A673 (cell line): ENCODE measurements at regions not wholly inside any gene's neighbourhood (a gene's known extent, or its start where the extent isn't known, plus 50 kb on each side); places are given as distances from the start of the nearest gene placed in this dataset.

Experiments
- BruUV-seq: library from RNA; stranded (reverse); fragments of 400-500 nt; replicated peaks from 2 replicates; lab custom pipeline; 2021; lab: Mats Ljungman, UMichigan
- CTCF ChIA-PET: fragments of 300-600 bp; sonication (Branson Sonifier 250); formaldehyde crosslinking; loops from one replicate; lab custom pipeline; 2022; ENCODE audit warnings: antibody characterized with exemption; lab: Charles Lee
- POLR2A ChIA-PET: fragments of 300-600 bp; sonication (Branson Sonifier 250); formaldehyde crosslinking; loops from one replicate; lab custom pipeline; 2022; ENCODE audit warnings: antibody characterized with exemption; ENCODE audit not compliant: low non-redundant PET; lab: Charles Lee
- DNase-seq: peaks from one replicate; pipeline ENCODE4 v3.0.0-alpha.2; 2015; ENCODE audit warnings: low spot score
- H3K27ac ChIP-seq: fragments of 200-600 bp; sonication (generic); 2 replicates; pipeline ENCODE4 v1.5.1; 2016; ENCODE audit warnings: mixed run types, low read depth, mild to moderate bottlenecking, mixed read lengths, antibody characterized with exemption, low read length; ENCODE audit not compliant: poor library complexity, severe bottlenecking
- H3K27me3 ChIP-seq: fragments of 200-600 bp; sonication (generic); replicated peaks from 2 replicates; pipeline ENCODE4 v1.6.1; 2017; ENCODE audit warnings: mixed run types, low read depth, mild to moderate bottlenecking, mixed read lengths, antibody characterized with exemption, low read length; ENCODE audit not compliant: insufficient read depth, poor library complexity
- H3K36me3 ChIP-seq: fragments of 200-600 bp; sonication (generic); 2 replicates; pipeline ENCODE4 v1.6.1; 2016; ENCODE audit warnings: mixed run types, mild to moderate bottlenecking, mixed read lengths, antibody characterized with exemption, low read length; ENCODE audit not compliant: insufficient read depth, poor library complexity, severe bottlenecking
- H3K4me1 ChIP-seq: fragments of 200-600 bp; sonication (generic); 2 replicates; pipeline ENCODE4 v1.6.1; 2017; ENCODE audit warnings: mixed run types, mild to moderate bottlenecking, mixed read lengths, antibody characterized with exemption, low read length; ENCODE audit not compliant: insufficient read depth, poor library complexity, severe bottlenecking
- H3K4me3 ChIP-seq: fragments of 200-600 bp; sonication (generic); 2 replicates; pipeline ENCODE4 v1.5.1; 2016; ENCODE audit warnings: low read depth, mixed run types, mild to moderate bottlenecking, mixed read lengths, low read length; ENCODE audit not compliant: poor library complexity, severe bottlenecking
- H3K9me3 ChIP-seq: fragments of 200-600 bp; sonication (generic); 2 replicates; pipeline ENCODE4 v1.6.1; 2016; ENCODE audit warnings: mixed run types, low read depth, mild to moderate bottlenecking, mixed read lengths, antibody characterized with exemption, low read length; ENCODE audit not compliant: poor library complexity, severe bottlenecking
- EZH2 ChIP-seq: fragments of 200-600 bp; sonication (generic); IDR thresholded peaks from 2 replicates; pipeline ENCODE4 v1.6.1; 2017; ENCODE audit warnings: borderline replicate concordance, low read depth, mild to moderate bottlenecking, mixed read lengths, antibody characterized with exemption, low read length; ENCODE audit not compliant: poor library complexity, severe bottlenecking
- intact Hi-C: fragments of 100-400 bp; cut with micrococcal nuclease; formaldehyde crosslinking; loops from one replicate; pipeline ENCODE4 v1.10.0; 2022; ENCODE audit not compliant: unreplicated experiment
- TF ChIP-seq, protein P1 (sequence below): fragments of 300-800, 200-600 bp; sonication (generic); conservative IDR thresholded peaks from 2 replicates; pipeline ENCODE4 v1.5.1; 2017; ENCODE audit warnings: low read depth, mild to moderate bottlenecking, antibody characterized with exemption, low read length, moderate library complexity, mixed read lengths

DNA sequence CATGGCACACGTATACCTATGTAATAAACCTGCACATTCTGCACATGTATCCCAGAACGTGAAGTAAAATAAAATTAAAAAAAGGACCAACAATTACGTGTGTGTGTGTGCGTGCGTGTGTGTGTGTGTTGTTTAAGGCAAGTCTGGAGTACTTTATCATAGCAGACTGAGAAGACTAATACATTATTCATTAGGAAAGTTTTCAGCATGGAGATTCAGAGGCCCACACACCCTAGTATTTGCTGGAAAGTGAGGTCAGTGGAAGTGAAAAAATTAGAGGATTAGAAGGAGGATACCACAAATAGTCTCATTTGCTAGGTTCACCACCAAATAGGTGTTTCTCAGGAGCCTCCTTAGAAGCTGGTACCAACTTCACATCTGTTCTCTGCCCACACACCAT is 457.1 kb upstream of the CPEB2 start:
- POLR2A ChIA-PET = interaction anchor here (0.6 kb wide), 1 partner anchor 43 kb away, joined by 5 read pairs; no protein-coding TSS in a partner anchor
- TF ChIP-seq, protein P1, sequence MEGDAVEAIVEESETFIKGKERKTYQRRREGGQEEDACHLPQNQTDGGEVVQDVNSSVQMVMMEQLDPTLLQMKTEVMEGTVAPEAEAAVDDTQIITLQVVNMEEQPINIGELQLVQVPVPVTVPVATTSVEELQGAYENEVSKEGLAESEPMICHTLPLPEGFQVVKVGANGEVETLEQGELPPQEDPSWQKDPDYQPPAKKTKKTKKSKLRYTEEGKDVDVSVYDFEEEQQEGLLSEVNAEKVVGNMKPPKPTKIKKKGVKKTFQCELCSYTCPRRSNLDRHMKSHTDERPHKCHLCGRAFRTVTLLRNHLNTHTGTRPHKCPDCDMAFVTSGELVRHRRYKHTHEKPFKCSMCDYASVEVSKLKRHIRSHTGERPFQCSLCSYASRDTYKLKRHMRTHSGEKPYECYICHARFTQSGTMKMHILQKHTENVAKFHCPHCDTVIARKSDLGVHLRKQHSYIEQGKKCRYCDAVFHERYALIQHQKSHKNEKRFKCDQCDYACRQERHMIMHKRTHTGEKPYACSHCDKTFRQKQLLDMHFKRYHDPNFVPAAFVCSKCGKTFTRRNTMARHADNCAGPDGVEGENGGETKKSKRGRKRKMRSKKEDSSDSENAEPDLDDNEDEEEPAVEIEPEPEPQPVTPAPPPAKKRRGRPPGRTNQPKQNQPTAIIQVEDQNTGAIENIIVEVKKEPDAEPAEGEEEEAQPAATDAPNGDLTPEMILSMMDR = no peak
- no peak for TF ChIP-seq EZH2
- H3K27me3 ChIP-seq = no peaks in the 10 kb centered on the region
- no peak for DNase-seq
- no peak overlapping the region for H3K4me3 ChIP-seq
- no peaks in the 10 kb centered on the region for H3K4me1 ChIP-seq
- H3K27ac ChIP-seq = no peak overlapping the region
- H3K36me3 ChIP-seq = no peaks in the 10 kb centered on the region
- CTCF ChIA-PET = no interaction called here
- BruUV-seq = no TSS peak
- no peaks in the 10 kb centered on the region for H3K9me3 ChIP-seq
- intact Hi-C loops = no loop called here

DNA sequence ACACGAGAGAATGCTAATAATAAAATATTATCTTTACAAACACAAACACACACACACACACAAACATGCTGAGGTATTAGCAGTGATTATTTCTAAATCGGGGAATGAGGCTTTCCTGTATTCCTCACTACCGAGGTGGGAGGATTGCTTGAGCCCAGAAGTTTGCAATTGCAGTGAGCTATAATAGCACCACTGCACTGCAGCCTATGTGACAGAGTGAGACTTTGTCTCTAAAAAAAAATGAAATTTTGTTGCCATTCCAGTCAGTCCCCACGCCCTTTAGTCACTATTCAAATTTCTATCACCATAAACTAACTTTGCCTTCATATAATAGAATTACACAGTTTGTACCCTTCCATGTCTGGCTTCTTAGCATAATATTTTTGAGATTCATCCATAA is 456.5 kb upstream of the CPEB2 start:
- H3K4me1 ChIP-seq = no peaks in the 10 kb centered on the region
- no peaks in the 10 kb centered on the region for H3K27me3 ChIP-seq
- POLR2A ChIA-PET = no interaction called here
- no peaks in the 10 kb centered on the region for H3K9me3 ChIP-seq
- CTCF ChIA-PET = no interaction called here
- intact Hi-C loops = no loop called here
- H3K36me3 ChIP-seq = no peaks in the 10 kb centered on the region
- no peak overlapping the region for H3K27ac ChIP-seq
- H3K4me3 ChIP-seq = no peak overlapping the region
- no TSS peak for BruUV-seq
- TF ChIP-seq, protein P1 = no peak
- TF ChIP-seq EZH2 = no peak
- no peak for DNase-seq

DNA sequence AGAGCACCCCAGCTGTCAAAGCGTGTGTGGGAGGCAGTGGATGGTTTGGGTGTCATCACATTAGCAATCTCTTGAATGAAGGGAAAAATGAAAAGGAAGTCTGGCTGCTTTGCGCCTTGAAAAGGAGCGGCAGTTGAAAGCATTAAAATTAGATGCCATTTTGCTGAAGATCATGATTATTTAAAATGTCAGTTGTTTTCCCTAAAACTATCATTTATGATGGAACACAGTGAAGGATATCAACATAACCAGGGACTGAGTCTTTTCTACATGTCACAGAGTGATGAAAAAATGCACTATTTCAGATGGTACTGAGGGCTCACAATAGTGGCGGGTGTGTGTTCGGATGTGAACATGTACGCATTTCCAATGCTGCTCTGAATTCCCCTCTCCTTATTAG is 450.2 kb upstream of the CPEB2 start:
- no peak overlapping the region for H3K4me3 ChIP-seq
- H3K27ac ChIP-seq = no peak overlapping the region
- TF ChIP-seq EZH2 = no peak
- TF ChIP-seq, protein P1 = no peak
- no peaks in the 10 kb centered on the region for H3K27me3 ChIP-seq
- ChIA-PET POLR2A (no interaction called here), CTCF (no interaction called here)
- no peaks in the 10 kb centered on the region for H3K4me1 ChIP-seq
- no peaks in the 10 kb centered on the region for H3K36me3 ChIP-seq
- intact Hi-C loops = no loop called here
- no TSS peak for BruUV-seq
- no peak for DNase-seq
- no peaks in the 10 kb centered on the region for H3K9me3 ChIP-seq
